Ramos (cell line): ENCODE measurements at regions not wholly inside any gene's neighbourhood (a gene's known extent, or its start where the extent isn't known, plus 50 kb on each side); places are given as distances from the start of the nearest gene placed in this dataset.

Source experiments
- in situ Hi-C: fragments of 300-500 bp; cut with MboI; formaldehyde crosslinking; loops from one replicate; pipeline ENCODE4 v1.14.3; 2022; ENCODE audit warnings: low sequenced_read_pairs; ENCODE audit not compliant: unreplicated experiment

GRCh38 chr22:27679693-27680488, 121.7 kb downstream of the MN1 start:
- in situ Hi-C loops, result no loop called here

GRCh38 chr22:27680636-27681035, 120.9 kb downstream of the MN1 start:
- in situ Hi-C loops, result no loop called here

- in situ Hi-C loops, result no loop called here
Measured at GRCh38 chr22:27681037-27681436, 120.5 kb downstream of the MN1 start.

- in situ Hi-C loops, result no loop called here
Measured at GRCh38 chr22:27682437-27682836, 119.1 kb downstream of the MN1 start.

GRCh38 chr22:27684901-27685300, 116.7 kb downstream of the MN1 start:
- in situ Hi-C loops, result no loop called here

- in situ Hi-C loops, result no loop called here
Measured at GRCh38 chr22:27685515-27685914, 116.0 kb downstream of the MN1 start.

- in situ Hi-C loops, result no loop called here
Measured at GRCh38 chr22:27685970-27686369, 115.6 kb downstream of the MN1 start.

GRCh38 chr22:27686534-27686933, 115.0 kb downstream of the MN1 start:
- in situ Hi-C loops, result no loop called here

GRCh38 chr22:27687984-27688545, 113.5 kb downstream of the MN1 start:
- in situ Hi-C loops, result no loop called here

- in situ Hi-C loops, result no loop called here
Measured at GRCh38 chr22:27689664-27690063, 111.9 kb downstream of the MN1 start.

GRCh38 chr22:27690599-27690998, 111.0 kb downstream of the MN1 start:
- in situ Hi-C loops, result no loop called here

GRCh38 chr22:27692243-27692642, 109.3 kb downstream of the MN1 start:
- in situ Hi-C loops, result no loop called here

- in situ Hi-C loops, result no loop called here
Measured at GRCh38 chr22:27695925-27696324, 105.6 kb downstream of the MN1 start.

GRCh38 chr22:27697888-27698287, 103.7 kb downstream of the MN1 start:
- in situ Hi-C loops, result no loop called here
